Body of pancreas (tissue), 4 donors: ENCODE measurements at regions not wholly inside any gene's neighbourhood (a gene's known extent, or its start where the extent isn't known, plus 50 kb on each side); places are given as distances from the start of the nearest gene placed in this dataset.
"Not testable (repeated sequence)": the region's sequence is repeated elsewhere in the genome, so short reads cannot be mapped to it uniquely, and the experiment has no call there.

Experiments
- ATAC-seq: fragments of 150-250 bp; one replicate; pipeline ENCODE4 v1.9.1; 2016
- DNase-seq, 4 donors: peaks; one replicate each; pipeline ENCODE4 v3.0.0-alpha.2; 2019
- H3K27ac ChIP-seq, 4 donors: fragments of 200-600 bp; sonication (generic); 1 replicate in 3 of 4; 2 replicates in 1 of 4; pipeline versions ENCODE4 v1.5.1 to v1.6.1; 2016 to 2019; ENCODE audit warnings: mild to moderate bottlenecking in 1 of 4, mixed read lengths in 1 of 4, moderate library complexity in 1 of 4
- H3K27me3 ChIP-seq, 2 donors: fragments of 200-600 bp; sonication (generic); one replicate each; pipeline ENCODE4 v1.6.0; 2016; ENCODE audit warnings: mild to moderate bottlenecking in 1 of 2
- H3K36me3 ChIP-seq, 2 donors: fragments of 200-600 bp; sonication (generic); replicated peaks in 1 of 2; 2 replicates each; pipeline ENCODE4 v1.5.1; 2016; ENCODE audit warnings: low read depth in 2 of 2; ENCODE audit not compliant: insufficient read depth in 1 of 2
- H3K4me1 ChIP-seq: fragments of 200-600 bp; sonication (generic); one replicate; pipeline ENCODE4 v1.6.0; 2016
- H3K4me3 ChIP-seq, 2 donors: fragments of 200-600 bp; sonication (generic); 1 replicate in 1 of 2; 2 replicates in 1 of 2; pipeline ENCODE4 v1.5.1; 2016 to 2019
- H3K9me3 ChIP-seq, 3 donors: fragments of 200-600 bp; sonication (generic); 1 replicate in 2 of 3; 2 replicates in 1 of 3; pipeline ENCODE4 v1.5.1; 2016
- POLR2A ChIP-seq, 3 donors: fragments of 450-650 bp; IDR thresholded peaks; one replicate each; pipeline ENCODE4 v1.6.1; 2016; ENCODE audit warnings: antibody characterized with exemption in 3 of 3, mild to moderate bottlenecking in 2 of 3
- WGBS, 2 donors: methylation state at CpG; one replicate each; pipeline ENCODE4 v1.1.5; 2017; 5-methylcytosine and 5-hydroxymethylcytosine counted together
- intact Hi-C: fragments of 100-400 bp; cut with DNase I; formaldehyde crosslinking; loops from one replicate; pipeline ENCODE4 v1.15.1; 2023
- TF ChIP-seq, protein P1 (sequence below), 7 experiments: fragments of 450-650 bp in 4 of 7; fragments of 200-600 bp in 3 of 7; sonication (generic) in 3 of 7; IDR thresholded peaks; one replicate each; pipeline ENCODE4 v1.5.1; 2016 to 2019; ENCODE audit warnings: antibody characterized with exemption in 7 of 7

DNA sequence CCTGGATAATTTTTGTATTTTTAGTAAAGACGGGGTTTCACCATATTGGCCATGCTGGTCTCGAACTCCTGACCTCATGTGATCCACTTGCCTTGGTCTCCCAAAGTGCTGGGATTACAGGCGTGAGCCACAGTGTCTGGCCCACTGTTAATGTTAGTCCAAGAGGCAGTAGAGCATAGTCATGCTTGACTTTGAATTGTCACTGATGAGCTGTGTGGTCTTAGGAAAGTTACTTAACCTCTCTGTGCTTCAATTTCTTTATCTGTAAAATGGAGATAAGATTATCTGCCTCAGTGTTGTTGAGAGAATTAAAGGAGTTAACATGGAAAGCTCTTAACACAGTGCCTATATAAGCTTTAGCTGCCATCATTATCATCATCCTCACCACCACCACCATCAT is 78.1 kb downstream of the TBX3 start:
- Histone ChIP-seq H3K27me3 (no peaks in the 10 kb centered on the region), H3K9me3 (no peaks in the 10 kb centered on the region), H3K27ac (no peak overlapping the region), H3K4me3 (no peak overlapping the region), H3K36me3 (no peaks in the 10 kb centered on the region), H3K4me1 (no peaks in the 10 kb centered on the region)
- 76 to 93% methylated on average over 3 of the region's 3 CpGs for WGBS, 2 donors
- DNase-seq (no peak), ATAC-seq (no peak)
- intact Hi-C loops = no loop called here
- TF ChIP-seq POLR2A (IDR thresholded peaks at IDR 0.05) = no peak
- TF ChIP-seq, protein P1, sequence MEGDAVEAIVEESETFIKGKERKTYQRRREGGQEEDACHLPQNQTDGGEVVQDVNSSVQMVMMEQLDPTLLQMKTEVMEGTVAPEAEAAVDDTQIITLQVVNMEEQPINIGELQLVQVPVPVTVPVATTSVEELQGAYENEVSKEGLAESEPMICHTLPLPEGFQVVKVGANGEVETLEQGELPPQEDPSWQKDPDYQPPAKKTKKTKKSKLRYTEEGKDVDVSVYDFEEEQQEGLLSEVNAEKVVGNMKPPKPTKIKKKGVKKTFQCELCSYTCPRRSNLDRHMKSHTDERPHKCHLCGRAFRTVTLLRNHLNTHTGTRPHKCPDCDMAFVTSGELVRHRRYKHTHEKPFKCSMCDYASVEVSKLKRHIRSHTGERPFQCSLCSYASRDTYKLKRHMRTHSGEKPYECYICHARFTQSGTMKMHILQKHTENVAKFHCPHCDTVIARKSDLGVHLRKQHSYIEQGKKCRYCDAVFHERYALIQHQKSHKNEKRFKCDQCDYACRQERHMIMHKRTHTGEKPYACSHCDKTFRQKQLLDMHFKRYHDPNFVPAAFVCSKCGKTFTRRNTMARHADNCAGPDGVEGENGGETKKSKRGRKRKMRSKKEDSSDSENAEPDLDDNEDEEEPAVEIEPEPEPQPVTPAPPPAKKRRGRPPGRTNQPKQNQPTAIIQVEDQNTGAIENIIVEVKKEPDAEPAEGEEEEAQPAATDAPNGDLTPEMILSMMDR (IDR thresholded peaks at IDR 0.05) = no peak

GRCh38 chr12:114604606-114605005 is 79.4 kb downstream of the TBX3 start:
- intact Hi-C loops = no loop called here
- WGBS, 2 donors = 47 to 49% methylated on average over 5 of the region's 5 CpGs
- H3K9me3 ChIP-seq = no peaks in the 10 kb centered on the region
- TF ChIP-seq POLR2A (IDR thresholded peaks at IDR 0.05) = no peak
- TF ChIP-seq, protein P1 (IDR thresholded peaks at IDR 0.05) = no peak
- no peaks in the 10 kb centered on the region for H3K4me1 ChIP-seq
- H3K36me3 ChIP-seq = no peaks in the 10 kb centered on the region
- no peaks in the 10 kb centered on the region for H3K27me3 ChIP-seq
- DNase-seq = no peak
- no peak overlapping the region for H3K27ac ChIP-seq
- ATAC-seq = no peak
- H3K4me3 ChIP-seq = no peak overlapping the region

DNA sequence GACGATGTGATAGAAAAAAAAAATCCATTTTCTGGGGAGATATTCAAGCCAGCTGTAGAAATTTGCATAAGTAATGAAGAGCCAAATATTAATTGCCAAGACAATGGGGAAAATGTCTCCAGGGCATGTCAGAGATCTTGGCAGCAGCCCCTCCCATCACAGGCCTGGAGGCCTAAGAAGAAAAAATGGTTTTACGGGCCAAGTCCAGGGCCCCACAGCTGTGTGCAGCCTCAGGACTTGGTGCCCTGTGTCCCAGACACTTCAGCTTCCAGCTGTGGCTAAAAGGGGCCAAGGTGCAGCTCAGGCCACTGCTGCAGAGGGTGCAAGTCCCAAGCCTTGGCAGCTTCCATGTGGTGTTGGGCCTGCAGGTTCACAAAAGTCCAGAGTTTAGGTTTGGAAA is 83.4 kb downstream of the TBX3 start:
- H3K9me3 ChIP-seq, ATAC-seq, H3K27me3 ChIP-seq, intact Hi-C loops, DNase-seq, H3K36me3 ChIP-seq, H3K4me1 ChIP-seq, H3K4me3 ChIP-seq, H3K27ac ChIP-seq: not testable (repeated sequence)
- 90 to 91% methylated on average over 2 of the region's 2 CpGs for WGBS, 2 donors

DNA sequence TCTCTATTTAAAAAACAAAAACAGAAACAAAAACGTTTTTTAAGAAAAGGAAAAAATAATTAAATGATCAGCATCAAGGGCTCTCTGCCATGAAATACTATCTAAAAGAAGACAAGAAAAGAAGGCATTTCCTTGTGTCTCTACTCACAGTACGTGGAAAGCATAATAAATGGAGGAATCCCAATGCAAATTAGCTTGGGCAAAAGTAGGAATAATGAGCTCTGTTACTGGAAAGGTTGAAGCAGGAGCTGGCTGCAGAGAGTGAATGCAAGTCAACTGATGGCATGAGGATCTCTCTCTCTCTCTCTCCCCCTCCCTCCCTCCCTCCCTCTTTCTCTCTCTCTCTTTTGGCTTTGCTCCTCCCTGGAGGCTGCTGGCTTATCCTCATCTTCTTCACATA is 85.9 kb downstream of the TBX3 start:
- no peaks in the 10 kb centered on the region for H3K9me3 ChIP-seq

GRCh38 chr12:114592946-114593345 is 91.0 kb downstream of the TBX3 start:
- ATAC-seq = no peak
- no peak overlapping the region for H3K4me3 ChIP-seq
- intact Hi-C loops = no loop called here

More for the DNA sequence above, 85.9 kb downstream of the TBX3 start:
- H3K36me3 ChIP-seq = no peaks in the 10 kb centered on the region
- TF ChIP-seq, protein P1 (IDR thresholded peaks at IDR 0.05) = no peak
- no peak for TF ChIP-seq POLR2A (IDR thresholded peaks at IDR 0.05)
- no peak overlapping the region for H3K4me3 ChIP-seq
- H3K27ac ChIP-seq = no peak overlapping the region
- no peaks in the 10 kb centered on the region for H3K4me1 ChIP-seq
- WGBS, 2 donors = 19 to 28% methylated on average over 2 of the region's 2 CpGs
- ATAC-seq = no peak
- no peaks in the 10 kb centered on the region for H3K27me3 ChIP-seq
- intact Hi-C loops = no loop called here
- no peak for DNase-seq

More at GRCh38 chr12:114592946-114593345, 91.0 kb downstream of the TBX3 start:
- Histone ChIP-seq H3K9me3 (peaks cover 0 to 4% (median 0%) of the 10 kb centered on the region in 3 donors), H3K27ac (no peak overlapping the region), H3K4me1 (no peaks in the 10 kb centered on the region), H3K36me3 (no peaks in the 10 kb centered on the region), H3K27me3 (no peaks in the 10 kb centered on the region)
- TF ChIP-seq POLR2A (IDR thresholded peaks at IDR 0.05) = no peak
- TF ChIP-seq, protein P1 (IDR thresholded peaks at IDR 0.05) = no peak
- no peak for DNase-seq
